NB4 (cell line): ENCODE measurements at regions not wholly inside any gene's neighbourhood (a gene's known extent, or its start where the extent isn't known, plus 50 kb on each side); places are given as distances from the start of the nearest gene placed in this dataset.

Experiments
- DNase-seq: peaks from one replicate; pipeline ENCODE4 v3.0.0; 2010; ENCODE audit warnings: low read depth
- H3K4me3 ChIP-seq: one replicate; pipeline ENCODE4 v1.5.1; 2011; ENCODE audit warnings: mild to moderate bottlenecking, low read depth, low read length, moderate library complexity
- MYC ChIP-seq: IDR thresholded peaks from 2 replicates; pipeline ENCODE4 v1.6.1; 2011; ENCODE audit warnings: low read depth, low read length
- POLR2A ChIP-seq: IDR thresholded peaks from 2 replicates; pipeline ENCODE4 v1.6.1; 2011; ENCODE audit warnings: mild to moderate bottlenecking; ENCODE audit not compliant: insufficient read length; ENCODE audit errors: extremely low read depth
- TF ChIP-seq, protein P1 (sequence below): IDR thresholded peaks from 2 replicates; pipeline ENCODE4 v1.6.1; 2011; ENCODE audit warnings: low read depth, low read length
- TF ChIP-seq, protein P2 (sequence below): IDR thresholded peaks from one replicate; pipeline ENCODE4 v1.5.1; 2012; ENCODE audit warnings: low read depth, low read length

DNA sequence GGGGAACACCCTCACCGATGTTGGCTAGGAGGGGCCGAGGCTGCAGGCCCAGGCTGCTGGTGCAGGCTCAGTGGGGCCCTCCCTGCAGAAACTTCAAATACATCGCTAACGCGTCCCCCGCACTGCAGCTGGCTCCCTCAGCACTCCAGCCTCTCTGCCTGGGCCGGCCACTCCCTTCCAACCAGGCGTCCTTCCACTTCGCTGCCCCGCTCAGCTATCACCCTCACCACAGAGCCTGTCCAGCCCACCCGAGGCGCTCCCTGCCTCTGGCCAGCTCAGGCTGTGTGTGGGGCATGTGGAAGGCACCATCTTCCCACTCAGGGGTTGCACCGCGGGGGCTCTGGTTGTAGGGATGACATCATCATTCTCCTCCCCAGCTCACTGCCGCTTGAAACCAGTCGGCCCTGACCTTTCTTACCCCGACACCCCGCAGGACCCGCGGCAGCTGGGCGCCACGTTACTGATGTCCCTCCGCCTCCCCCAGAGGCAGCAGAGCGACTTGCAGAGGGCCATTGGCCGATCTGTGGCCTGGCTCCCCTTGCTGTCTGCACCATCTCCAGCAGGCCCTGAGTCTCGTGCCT lies 199.9 kb upstream of the RTL1 start:
- no peak for DNase-seq
- no peak overlapping the region for H3K4me3 ChIP-seq
- no peak for TF ChIP-seq MYC

DNA sequence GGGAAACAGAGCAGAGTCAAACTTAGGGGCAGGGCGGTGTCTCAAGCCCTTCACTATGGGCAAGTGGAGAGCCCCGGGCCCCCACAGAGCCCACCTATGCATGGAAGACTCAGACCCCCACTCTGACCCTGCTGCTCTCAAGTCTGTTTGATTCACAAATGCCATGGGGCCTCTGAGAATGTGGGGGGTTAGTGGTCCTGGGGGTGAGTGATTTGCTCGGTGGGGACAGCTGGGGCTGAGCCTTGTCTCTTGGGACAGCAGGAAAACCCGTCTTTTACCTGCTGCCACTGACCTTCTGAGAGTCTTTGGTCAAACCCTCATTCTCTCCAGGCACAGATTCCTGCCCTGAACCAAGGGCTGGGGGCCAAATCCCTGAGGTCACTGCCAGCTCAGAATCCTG lies 201.0 kb upstream of the RTL1 start:
- no peak overlapping the region for H3K4me3 ChIP-seq
- no peak for DNase-seq
- TF ChIP-seq, protein P1, sequence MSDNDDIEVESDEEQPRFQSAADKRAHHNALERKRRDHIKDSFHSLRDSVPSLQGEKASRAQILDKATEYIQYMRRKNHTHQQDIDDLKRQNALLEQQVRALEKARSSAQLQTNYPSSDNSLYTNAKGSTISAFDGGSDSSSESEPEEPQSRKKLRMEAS = no peak
- TF ChIP-seq MYC (no peak), POLR2A (no peak)
- TF ChIP-seq, protein P2, sequence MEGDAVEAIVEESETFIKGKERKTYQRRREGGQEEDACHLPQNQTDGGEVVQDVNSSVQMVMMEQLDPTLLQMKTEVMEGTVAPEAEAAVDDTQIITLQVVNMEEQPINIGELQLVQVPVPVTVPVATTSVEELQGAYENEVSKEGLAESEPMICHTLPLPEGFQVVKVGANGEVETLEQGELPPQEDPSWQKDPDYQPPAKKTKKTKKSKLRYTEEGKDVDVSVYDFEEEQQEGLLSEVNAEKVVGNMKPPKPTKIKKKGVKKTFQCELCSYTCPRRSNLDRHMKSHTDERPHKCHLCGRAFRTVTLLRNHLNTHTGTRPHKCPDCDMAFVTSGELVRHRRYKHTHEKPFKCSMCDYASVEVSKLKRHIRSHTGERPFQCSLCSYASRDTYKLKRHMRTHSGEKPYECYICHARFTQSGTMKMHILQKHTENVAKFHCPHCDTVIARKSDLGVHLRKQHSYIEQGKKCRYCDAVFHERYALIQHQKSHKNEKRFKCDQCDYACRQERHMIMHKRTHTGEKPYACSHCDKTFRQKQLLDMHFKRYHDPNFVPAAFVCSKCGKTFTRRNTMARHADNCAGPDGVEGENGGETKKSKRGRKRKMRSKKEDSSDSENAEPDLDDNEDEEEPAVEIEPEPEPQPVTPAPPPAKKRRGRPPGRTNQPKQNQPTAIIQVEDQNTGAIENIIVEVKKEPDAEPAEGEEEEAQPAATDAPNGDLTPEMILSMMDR = no peak

DNA sequence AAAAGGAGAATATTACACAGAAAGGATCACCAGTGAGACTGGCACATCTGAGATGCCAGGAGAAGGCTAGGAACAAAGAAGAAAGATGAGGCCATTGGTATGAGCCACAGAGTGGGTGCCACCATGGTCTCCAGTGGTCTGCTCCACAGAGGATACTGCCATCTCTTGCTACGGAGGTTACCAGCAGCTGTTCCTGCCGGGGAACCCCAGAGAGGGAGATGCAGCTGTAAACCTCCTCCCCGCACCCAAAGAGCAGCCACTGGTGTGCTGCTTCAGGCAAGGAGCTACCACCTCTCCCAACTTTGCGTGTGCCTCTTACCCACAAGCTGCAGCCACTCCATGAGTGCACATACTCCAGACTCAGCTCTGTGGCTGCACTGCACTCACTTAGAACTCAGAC lies 201.5 kb upstream of the RTL1 start:
- no peak for TF ChIP-seq MYC
- no peak for TF ChIP-seq POLR2A
- TF ChIP-seq, protein P2 = no peak
- TF ChIP-seq, protein P1 = no peak
- H3K4me3 ChIP-seq = no peak overlapping the region
- no peak for DNase-seq

DNA sequence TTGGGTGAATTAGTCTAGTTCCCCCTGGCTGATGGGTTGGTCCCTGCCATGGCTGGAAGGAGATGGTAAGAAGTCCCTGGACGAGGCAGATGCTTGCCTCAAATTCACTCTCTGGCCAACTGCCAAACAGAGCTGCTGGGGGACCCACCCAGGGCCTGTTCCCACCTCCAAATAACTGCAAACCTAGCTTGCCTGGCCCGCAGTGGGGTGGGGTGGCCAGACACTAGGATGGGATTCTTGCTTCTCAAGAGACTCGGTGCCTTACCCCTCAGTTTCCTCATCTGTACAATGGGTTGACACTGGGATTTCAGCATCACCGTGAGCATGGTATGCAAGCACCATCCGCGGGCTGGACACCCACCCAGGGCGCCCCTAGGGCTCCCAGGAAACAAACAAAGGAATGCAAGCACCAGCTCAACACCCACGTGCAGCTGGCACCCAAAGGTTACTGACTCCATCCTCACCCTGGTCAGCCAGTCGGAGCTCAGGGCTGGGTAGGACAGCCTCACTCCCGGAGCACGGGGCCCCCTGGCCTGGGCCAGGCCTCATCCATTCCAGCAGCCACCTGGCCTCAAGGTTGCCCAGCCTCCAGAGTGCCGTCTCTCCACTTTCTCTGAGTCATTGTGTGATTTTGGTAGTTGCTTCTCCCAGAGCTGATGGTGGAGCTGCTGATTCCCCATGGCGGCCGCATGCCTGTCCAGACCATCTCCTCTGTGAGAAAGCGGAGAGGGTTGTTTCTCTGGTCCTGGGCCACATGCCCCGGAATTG lies 205.2 kb upstream of the RTL1 start:
- no peak for DNase-seq
- H3K4me3 ChIP-seq = no peak overlapping the region
- TF ChIP-seq, protein P2 = no peak
- no peak for TF ChIP-seq MYC
- TF ChIP-seq, protein P1 = no peak

DNA sequence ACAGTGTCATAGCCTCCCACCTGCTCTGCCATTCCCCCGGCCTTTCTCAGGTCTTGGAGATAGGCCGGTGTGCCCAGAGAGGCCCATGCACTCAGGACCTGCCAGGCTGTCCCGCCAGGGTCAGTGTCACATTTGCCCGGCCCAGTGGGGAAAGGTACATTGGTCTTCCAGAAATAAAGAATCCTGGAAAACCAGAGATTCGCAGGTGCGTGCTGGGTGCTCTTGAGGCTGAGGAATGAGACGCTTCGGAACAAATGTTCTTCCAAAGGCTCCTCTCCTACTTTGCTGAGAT lies 205.8 kb upstream of the RTL1 start:
- no peak for DNase-seq
- H3K4me3 ChIP-seq = no peak overlapping the region
- TF ChIP-seq MYC = no peak
- TF ChIP-seq, protein P1 = no peak
- TF ChIP-seq, protein P2 = no peak
- TF ChIP-seq POLR2A = no peak

DNA sequence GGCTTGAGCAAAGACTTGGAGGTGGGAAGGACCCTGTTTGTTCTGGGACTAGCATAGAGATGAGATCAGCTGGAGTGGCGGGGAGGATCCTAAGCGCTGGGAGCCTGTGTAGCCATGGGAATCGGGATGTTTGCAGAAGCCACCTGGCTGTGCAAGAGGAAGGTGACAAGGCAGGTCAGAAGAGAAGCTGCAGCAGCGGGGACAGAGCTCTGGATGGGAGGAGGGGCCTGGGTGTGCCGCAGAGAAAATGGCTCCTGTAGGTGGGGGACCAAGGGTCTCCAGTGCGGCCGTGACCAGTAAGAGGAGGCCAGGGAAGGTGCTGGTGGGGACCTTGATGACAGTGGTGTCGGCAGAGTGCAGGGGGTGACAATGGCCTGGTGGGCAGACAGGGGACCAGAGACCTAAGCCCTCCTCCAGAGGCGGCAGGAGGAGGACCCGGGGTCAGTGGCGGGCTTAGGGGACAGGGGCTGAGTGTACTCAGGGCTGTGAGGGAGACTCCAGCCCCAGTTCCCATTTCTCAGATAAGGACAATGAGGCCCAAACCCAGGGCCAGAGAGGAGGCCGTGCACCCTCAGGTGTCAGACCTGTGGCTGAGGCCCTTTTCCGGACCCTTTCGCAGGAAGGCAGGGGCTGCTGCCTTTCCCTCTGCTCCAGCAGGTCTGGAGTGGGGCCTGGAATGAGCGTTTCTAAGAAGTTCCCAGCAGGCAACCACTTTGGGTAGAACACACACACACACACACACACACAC lies 206.6 kb upstream of the RTL1 start:
- TF ChIP-seq POLR2A = no peak
- no peak for TF ChIP-seq MYC
- TF ChIP-seq, protein P1 = no peak
- TF ChIP-seq, protein P2 = no peak
- H3K4me3 ChIP-seq = no peak overlapping the region
- DNase-seq = no peak
